ENCODE measurements at regions not wholly inside any gene's neighbourhood (a gene's known extent, or its start where the extent isn't known, plus 50 kb on each side); places are given as distances from the start of the nearest gene placed in this dataset.
"Not testable (repeated sequence)": the region's sequence is repeated elsewhere in the genome, so short reads cannot be mapped to it uniquely, and the experiment has no call there.

GRCh38 chr9:63450836-63451235, 1834.2 kb downstream of the FOXD4L5 start:
- peak overlapping the region in 1 of 7 experiments; percentile 35 for H3K4me3 ChIP-seq
- not testable (repeated sequence) for H3K27ac ChIP-seq

DNA sequence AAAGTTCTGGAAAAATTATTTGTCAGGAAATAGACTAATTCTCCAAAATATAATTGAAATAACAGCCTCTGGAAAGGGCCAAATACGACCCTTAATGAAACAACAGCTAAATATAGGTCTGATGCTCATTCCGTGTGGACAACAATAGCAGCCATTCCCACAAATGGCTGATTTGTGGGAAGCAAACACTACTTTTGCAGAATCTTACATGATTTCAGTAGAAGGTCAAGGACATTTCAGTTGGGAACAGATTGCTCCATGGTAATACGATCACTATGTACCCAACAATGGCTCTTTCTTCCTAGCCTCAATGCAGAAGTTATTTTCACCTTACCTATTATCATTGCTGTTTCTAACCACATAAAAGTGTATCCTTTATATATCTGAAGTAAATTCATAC, 1859.9 kb downstream of the FOXD4L5 start:
- H3K4me3 ChIP-seq, H3K27ac ChIP-seq: not testable (repeated sequence)

GRCh38 chr9:63390897-63391296, 1894.1 kb downstream of the FOXD4L5 start:
- H3K4me3 ChIP-seq, H3K27ac ChIP-seq: not testable (repeated sequence)

GRCh38 chr9:63385479-63385878, 1899.5 kb downstream of the FOXD4L5 start:
- H3K27ac ChIP-seq, result not testable (repeated sequence)
- peak overlapping the region in 1 of 7 experiments; percentile 21 for H3K4me3 ChIP-seq

DNA sequence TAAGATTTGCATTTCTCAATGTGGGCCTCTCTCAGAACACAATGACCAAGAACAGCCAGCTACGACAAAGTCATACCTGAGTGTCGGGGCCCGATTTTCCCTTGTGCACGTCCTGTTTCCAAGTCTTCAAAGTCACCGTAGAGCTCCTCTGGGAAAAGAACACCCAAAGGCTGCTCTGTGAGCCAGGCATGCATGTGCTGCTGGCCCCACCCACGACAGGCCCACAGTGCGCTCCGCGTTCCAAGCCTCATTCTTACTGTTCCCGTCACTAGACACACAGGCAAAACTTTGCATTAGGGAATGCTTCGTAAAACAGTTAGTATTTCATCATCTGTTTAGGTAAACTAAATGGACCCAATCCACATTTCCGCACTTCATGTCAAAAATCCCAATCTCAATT, 1905.1 kb downstream of the FOXD4L5 start:
- H3K4me3 ChIP-seq, H3K27ac ChIP-seq: not testable (repeated sequence)

GRCh38 chr9:63354219-63354618, 1930.8 kb downstream of the FOXD4L5 start:
- H3K4me3 ChIP-seq, H3K27ac ChIP-seq: not testable (repeated sequence)

DNA sequence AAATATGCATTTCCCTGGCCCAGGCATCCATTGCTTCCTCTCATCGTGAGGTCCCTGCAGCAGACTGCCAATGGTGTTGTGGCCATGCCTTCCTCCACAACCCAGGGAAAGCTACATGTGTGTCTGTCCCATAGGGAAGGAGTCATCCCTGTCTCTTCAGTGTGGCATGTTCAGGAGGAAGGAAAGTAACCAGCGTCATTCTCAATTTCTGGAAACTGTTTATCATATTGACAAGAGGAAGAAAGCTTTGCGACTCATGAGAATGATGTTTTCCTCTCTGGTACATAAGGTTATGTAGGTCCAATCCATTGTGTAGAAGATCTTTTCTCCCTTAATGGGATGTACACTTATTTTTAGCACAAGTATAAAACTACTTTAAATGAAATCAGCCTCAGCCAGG, 1937.7 kb downstream of the FOXD4L5 start:
- H3K4me3 ChIP-seq, H3K27ac ChIP-seq: not testable (repeated sequence)

- H3K4me3 ChIP-seq, result not testable (repeated sequence)
- H3K27ac ChIP-seq, result peak overlapping the region in 6 of 21 experiments; percentile 5 to 82 (median 44)
Measured at GRCh38 chr9:63346310-63347048, 1938.5 kb downstream of the FOXD4L5 start.

- H3K4me3 ChIP-seq, H3K27ac ChIP-seq: not testable (repeated sequence)
Measured at GRCh38 chr9:63344408-63344807, 1940.6 kb downstream of the FOXD4L5 start.

DNA sequence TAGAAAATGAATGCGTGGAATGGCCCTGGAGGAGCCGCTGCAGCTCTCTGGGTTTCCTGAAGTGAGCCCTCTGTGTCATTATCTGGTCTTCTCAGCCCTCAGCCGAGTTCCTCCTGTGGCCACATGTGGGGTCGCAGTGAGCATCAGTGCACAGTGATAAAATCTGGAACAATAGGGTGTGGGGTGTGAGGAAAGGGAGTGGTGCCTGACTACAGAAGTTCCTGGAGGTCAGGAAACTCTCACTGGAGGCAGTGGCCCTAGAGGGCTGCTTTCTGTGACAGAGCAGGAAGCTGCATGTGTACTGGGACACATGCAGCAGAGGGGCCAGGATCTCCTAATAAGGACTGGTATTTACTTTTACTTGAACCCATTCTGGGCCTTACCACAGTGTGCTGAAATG, 1942.5 kb downstream of the FOXD4L5 start:
- H3K27ac ChIP-seq, H3K4me3 ChIP-seq: not testable (repeated sequence)

- H3K4me3 ChIP-seq, result not testable (repeated sequence)
Measured at GRCh38 chr9:63337899-63338604, 1947.0 kb downstream of the FOXD4L5 start.

GRCh38 chr9:63335286-63335685, 1949.7 kb downstream of the FOXD4L5 start:
- not testable (repeated sequence) for H3K27ac ChIP-seq, H3K4me3 ChIP-seq

More at GRCh38 chr9:63337899-63338604, 1947.0 kb downstream of the FOXD4L5 start:
- peak overlapping the region in 16 of 21 experiments; percentile 7 to 85 (median 54) for H3K27ac ChIP-seq

- not testable (repeated sequence) for H3K27ac ChIP-seq, H3K4me3 ChIP-seq
Measured at GRCh38 chr9:63334187-63334586, 1950.8 kb downstream of the FOXD4L5 start.

- not testable (repeated sequence) for H3K27ac ChIP-seq, H3K4me3 ChIP-seq
Measured at GRCh38 chr9:63333083-63333482, 1951.9 kb downstream of the FOXD4L5 start.

GRCh38 chr9:63328313-63328712, 1956.7 kb downstream of the FOXD4L5 start:
- not testable (repeated sequence) for H3K4me3 ChIP-seq, H3K27ac ChIP-seq

- not testable (repeated sequence) for H3K27ac ChIP-seq, H3K4me3 ChIP-seq
Measured at GRCh38 chr9:63327211-63327610, 1957.8 kb downstream of the FOXD4L5 start.

- H3K4me3 ChIP-seq, result not testable (repeated sequence)
Measured at GRCh38 chr9:63326665-63327064, 1958.3 kb downstream of the FOXD4L5 start.

GRCh38 chr9:63325696-63326095, 1959.3 kb downstream of the FOXD4L5 start:
- H3K4me3 ChIP-seq, H3K27ac ChIP-seq: not testable (repeated sequence)

More at GRCh38 chr9:63326665-63327064, 1958.3 kb downstream of the FOXD4L5 start:
- H3K27ac ChIP-seq, result not testable (repeated sequence)

DNA sequence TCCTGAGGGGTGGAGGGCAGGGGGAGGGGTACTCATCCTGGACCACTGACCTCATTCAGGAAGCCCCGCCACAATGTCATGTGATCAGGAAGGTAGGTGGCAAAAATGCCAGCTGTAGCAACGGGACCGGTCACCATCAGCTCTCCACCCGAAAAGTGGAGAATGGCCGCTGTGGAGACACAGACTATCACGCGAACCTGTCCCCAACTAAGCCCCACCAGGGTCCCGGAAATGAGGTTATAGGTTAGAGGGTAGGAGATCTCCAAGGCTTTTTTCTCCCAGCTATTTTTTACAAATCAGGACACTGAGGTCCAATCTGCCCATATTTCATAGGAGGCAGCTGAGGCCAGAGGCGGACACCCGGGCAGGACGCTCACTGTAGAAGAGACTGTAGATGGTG, 1966.9 kb downstream of the FOXD4L5 start:
- H3K27ac ChIP-seq, H3K4me3 ChIP-seq: not testable (repeated sequence)

GRCh38 chr9:63315387-63315786, 1969.6 kb downstream of the FOXD4L5 start:
- H3K4me3 ChIP-seq, H3K27ac ChIP-seq: not testable (repeated sequence)

DNA sequence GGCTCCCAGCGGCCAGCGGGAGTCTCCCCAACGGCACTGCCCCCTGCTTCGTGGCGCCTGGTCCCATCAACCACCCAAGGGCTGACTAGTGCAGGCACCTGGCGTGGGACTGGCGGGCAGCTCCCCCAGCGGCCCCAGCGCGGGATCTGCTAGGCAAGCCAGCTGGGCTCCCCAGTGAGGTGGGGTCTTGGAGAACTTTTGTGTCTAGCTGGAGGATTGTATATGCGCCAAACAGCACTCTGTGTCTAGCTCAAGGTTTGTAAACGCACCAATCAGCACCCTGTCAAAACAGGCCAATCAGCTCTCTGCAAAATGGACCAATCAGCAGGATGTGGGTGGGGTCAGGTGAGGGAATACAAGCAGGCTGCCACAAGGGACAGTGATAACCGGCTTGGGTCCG, 1988.2 kb downstream of the FOXD4L5 start:
- H3K27ac ChIP-seq, H3K4me3 ChIP-seq: not testable (repeated sequence)
